CD4-positive, alpha-beta T cell treated with Interleukin-1 beta for 1 hour (primary cell): ENCODE measurements at regions not wholly inside any gene's neighbourhood (a gene's known extent, or its start where the extent isn't known, plus 50 kb on each side); places are given as distances from the start of the nearest gene placed in this dataset.
"Not testable (repeated sequence)": the region's sequence is repeated elsewhere in the genome, so short reads cannot be mapped to it uniquely, and the experiment has no call there.

Source experiments
- DNase-seq, 2 donors: peaks; one replicate each; pipeline ENCODE4 v3.0.0-alpha.2; 2020 to 2022

GRCh38 chr5:56412601-56413379, 179.7 kb upstream of the ANKRD55 start:
- peak; percentile 21 to 81 for DNase-seq

DNA sequence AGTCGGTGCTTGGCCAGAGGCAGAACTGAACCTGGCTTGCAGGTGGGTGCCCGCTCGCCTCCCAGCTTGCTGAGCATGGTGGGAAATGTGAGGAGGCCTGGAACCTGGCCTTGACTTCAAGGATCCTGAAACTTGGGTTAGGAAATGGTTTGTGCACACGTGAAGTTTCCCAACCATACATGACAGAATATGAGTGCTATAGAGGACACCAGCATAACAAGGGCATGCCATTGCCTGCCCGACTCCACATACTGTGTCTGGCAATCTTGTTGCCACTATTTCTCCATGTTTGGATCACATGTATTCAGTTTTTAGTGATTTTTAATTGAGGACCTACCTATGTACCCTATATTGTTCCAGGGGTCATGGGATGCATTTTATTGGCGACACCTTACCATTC, 177.6 kb upstream of the ANKRD55 start:
- no peak for DNase-seq

DNA sequence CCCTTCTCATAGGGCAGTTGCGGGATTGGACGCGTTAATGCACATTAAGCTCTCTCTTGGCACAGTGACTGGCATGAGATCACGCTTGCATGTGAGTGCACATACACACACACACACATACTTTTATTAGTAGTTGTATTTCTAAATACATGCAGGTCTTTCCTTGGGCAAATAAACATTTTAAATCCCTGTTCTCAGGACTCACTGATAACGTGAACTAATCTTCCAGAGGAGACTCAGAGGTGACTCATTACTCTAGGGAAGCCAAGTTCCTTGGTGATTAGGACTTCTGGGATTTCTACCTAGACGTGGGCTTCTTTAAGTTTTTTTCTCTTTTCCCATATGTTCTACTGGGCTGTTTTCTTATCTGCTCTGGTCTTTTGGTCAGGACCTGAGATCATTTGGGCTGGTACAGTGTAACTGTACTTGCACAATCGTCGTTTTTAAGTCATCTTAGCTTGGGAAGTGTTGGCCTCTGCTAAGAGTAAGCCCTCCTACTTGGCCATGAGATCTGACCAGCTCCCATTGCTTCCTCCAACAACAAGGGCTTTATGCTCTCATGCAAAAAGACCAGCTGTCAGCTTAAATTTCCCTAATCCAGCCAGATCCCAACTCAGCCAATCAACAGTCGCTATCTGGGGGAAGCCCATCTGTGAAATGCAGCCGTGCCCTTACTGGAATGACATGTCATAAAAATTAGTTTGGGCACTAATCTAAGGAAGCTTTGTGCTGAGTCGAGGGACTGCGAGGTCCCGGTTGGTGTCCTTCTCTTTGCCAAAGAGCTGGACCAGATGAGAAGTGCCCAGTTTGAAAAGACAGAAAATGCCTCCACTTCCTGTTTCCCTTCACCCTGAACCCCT, 176.4 kb upstream of the ANKRD55 start:
- no peak for DNase-seq

GRCh38 chr5:56406838-56407237, 173.7 kb upstream of the ANKRD55 start:
- DNase-seq = no peak

DNA sequence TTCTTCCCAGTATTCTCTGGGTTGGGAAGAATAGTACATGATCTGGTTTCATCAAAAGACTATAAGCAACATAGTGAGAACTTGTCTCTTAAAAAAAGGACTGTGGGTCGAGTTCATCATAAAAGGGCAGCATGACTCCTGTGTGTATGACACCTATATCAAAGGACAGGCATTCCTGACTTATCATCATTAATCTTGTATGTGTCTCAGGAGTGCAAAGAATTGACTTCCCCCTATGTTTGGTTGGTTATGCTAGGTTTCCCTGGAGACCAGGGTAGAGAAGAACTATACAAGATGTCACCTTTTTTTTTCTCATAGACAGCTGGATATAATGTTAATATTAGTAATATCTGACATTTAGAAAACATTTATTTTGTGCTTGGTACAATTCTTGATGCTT, 173.1 kb upstream of the ANKRD55 start:
- DNase-seq = no peak

GRCh38 chr5:56405116-56405908, 172.2 kb upstream of the ANKRD55 start:
- DNase-seq = no peak

DNA sequence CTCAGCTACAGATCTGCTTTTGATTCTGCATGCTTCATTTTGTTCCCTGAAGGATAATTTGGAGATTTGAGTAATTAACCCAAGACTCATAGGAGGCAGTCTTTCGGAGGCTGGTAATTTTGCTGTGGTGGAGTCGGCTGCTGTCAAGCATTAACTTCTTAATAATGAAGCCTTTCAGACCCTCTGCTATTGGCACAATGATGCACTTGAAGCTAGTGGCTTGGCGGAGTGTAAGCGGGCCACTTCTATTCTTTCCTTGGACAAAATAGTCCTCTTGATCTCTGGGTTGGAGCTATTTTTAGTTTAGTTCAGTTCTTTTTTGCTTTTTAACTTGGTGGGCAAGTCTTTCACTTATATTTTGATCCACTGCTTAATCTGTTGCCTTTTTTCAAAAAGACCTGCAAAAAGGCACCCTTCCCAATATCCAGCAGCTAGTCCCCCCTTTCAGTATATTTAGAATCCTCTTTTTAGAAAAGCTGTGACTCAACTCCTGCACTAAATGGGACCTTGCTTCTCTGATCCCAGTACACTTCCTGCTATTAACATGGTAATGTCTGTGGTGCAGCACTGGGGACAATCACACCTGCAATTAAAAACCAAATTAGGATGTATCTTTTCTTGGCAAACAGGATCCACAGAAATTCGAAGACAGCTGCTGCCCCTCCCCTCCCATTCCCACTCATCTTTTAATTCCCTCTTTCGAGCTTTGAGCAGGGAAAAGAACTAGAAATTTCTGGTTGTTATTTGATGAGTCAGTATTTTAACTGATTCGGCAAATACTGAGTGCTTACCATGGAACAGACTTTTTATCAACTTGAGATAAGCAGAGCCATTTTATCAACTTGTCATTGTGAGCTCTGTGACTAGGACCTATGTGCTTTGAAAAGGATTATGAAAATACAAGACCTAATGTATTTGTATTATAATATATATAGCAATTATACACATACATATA, 169.4 kb upstream of the ANKRD55 start:
- no peak for DNase-seq

GRCh38 chr5:56397796-56398195, 164.7 kb upstream of the ANKRD55 start:
- DNase-seq = not testable (repeated sequence)

DNA sequence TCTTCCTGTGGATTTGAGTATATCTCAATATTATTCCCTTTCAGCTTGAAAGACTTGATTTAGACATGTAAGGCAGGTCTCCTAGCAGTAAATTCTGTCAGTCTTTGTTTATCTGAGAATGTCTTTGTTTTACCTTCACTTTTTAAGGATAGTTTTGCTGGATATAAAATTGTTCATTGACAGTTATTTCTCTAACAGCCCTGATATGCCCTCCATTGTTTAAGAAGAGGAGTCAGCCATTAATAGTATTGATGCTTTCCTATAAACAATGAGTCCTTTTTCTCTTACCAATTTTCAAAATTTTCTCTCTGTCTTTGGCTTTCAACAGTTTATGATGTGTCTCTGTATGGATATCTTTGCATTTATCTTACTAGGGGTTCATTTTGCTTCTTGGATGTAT, 163.5 kb upstream of the ANKRD55 start:
- no peak for DNase-seq

DNA sequence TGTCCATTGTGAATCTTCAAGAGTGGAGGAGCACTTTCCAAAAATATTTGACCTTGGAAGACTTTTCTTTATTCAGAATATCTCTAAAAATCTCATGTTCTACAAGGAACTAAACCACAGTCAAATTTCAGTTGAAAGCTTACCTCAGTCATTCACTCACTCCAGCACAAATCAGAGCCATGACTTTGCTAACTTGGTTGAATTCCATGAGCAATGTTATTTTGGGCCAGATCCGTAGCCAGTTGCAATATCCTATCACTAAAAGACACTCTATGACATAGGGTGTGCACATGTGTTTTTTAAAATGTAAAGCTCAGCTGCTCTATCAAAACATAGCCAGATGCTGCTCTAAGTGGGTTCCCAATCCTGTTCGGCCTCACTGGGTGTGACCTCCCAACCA, 156.1 kb upstream of the ANKRD55 start:
- DNase-seq = no peak

DNA sequence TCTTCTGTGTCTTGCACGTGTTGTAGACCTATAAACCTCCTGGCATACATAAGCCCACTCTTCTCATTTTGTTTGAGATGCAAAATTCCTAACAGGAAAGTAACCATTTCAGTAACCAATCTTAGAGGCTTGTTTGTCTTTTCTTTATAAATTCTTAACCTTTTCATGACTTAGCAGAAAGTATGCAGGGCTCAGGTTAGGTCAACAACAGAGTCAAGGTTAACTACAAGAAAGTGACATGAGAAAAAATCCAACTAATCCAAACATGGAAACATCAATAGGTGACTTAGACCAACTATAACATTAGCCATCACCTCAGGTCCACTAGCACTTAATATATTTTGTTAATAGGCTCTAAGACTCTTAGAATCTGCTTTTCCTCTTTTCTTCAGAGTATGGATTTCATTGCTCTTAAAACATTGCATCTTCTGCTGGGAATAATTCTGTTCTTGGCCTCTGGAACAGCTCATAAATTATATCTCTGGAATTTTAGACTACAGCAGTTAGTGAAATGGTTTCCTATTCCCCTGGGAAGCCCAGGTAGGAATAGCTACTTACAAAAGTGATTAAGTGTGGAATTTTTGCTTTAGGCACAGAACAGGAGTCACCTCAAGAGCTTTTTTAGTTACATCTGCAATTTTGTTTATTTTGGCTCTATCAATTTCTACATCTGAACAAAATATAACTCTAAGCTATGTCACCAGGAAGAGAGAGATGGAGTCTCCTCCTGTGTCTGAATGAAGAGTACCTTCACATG, 155.3 kb upstream of the ANKRD55 start:
- no peak for DNase-seq

DNA sequence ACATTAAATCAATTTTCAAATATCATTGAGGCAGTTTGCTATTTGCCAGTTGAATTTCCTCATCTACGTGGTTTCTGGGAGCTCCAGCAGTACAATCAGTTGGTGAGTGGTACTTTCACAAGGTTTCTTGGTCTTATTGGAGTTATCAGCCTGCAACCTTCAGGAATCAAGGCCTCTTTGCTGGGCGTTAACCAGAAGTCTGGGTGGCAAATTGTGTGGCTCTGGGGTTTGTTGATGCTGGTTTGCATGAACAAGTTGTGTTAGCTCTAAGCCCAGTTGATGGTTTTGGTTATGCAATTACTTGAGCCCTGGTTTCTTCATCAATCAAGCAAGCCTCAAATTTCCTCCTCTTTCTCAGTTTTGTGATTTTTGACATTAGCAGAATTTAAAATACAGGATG, 152.9 kb upstream of the ANKRD55 start:
- DNase-seq = no peak

GRCh38 chr5:56384186-56384585, 151.1 kb upstream of the ANKRD55 start:
- DNase-seq = no peak

- DNase-seq = no peak
Observed at GRCh38 chr5:56383761-56384160, 150.6 kb upstream of the ANKRD55 start.

GRCh38 chr5:56382896-56383295, 149.8 kb upstream of the ANKRD55 start:
- DNase-seq = no peak

DNA sequence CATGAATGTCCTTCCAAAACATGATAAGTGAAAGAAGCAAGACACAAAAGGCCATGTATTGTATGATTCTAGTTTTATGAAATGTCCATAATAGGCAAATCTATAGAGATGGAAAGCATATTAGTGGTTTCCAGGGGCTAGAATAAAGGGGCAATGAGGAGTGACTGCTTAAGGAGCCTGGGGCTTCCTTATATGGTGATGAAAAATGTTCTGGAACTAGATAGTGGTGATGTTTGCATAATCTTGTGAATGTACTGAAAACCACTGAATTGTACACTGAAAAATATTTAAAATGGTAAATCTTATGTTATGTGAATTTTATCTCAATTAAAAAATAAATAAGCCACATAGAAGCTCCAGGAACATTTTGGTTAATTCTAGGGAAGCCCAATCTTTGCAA, 144.4 kb upstream of the ANKRD55 start:
- DNase-seq = no peak

- no peak for DNase-seq
Observed at GRCh38 chr5:56376128-56376527, 143.0 kb upstream of the ANKRD55 start.

DNA sequence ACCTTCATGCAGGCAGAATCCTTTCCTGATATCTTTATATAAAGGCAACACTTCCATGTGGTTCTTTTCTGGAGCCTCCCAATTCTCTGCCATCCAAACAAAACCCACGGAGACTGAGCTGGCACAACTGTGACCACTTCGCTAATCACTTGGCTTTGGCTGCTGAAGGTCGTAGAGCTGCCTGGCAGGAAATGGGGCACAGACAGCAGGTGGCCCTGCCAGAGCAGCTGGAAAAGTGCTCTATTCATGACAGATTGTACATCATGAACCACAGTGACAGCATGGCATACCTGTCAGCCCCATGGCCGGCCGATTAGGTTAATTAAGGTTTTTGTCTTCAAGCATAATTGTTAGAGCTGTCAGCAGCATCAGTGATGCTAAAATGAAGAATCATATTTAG, 141.9 kb upstream of the ANKRD55 start:
- no peak for DNase-seq

- not testable (repeated sequence) for DNase-seq
Observed at GRCh38 chr5:56372491-56372890, 139.4 kb upstream of the ANKRD55 start.

DNA sequence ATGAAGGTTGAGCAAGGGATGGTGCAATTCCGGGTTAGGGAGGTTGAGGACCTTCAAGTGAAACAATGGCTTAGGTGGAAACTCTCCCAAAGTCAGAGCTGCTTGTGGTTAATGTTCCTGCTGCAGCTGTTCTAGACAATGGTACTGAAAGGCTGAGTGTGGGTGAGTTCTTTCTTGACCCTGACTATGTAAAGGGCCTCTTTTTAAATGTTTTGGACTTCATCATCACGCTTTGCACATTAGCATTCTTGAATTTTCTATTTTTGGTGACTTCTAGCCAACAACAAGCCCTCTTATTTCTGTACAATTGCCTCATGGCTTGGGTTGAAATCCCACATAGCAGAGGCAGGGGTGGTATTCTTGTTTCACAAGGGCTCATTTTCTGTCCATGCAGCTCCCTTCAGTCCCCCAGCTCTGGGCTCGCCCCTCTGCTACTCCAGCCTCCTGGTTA, 136.3 kb upstream of the ANKRD55 start:
- no peak for DNase-seq

GRCh38 chr5:56367748-56368147, 134.6 kb upstream of the ANKRD55 start:
- DNase-seq = no peak
